AG04450 (cell line): ENCODE measurements at regions not wholly inside any gene's neighbourhood (a gene's known extent, or its start where the extent isn't known, plus 50 kb on each side); places are given as distances from the start of the nearest gene placed in this dataset.

Experiments
- CTCF ChIA-PET: fragments of 300-600, 350-600 bp; formaldehyde crosslinking; extraction: SDS; loops from one replicate; lab custom pipeline; 2022; ENCODE audit warnings: antibody characterized with exemption, inconsistent platforms; lab: Charles Lee
- POLR2A ChIA-PET: fragments of 350-600 bp; formaldehyde crosslinking; extraction: SDS; loops from one replicate; lab custom pipeline; 2021; ENCODE audit warnings: antibody characterized with exemption, inconsistent platforms; lab: Yijun Ruan, JAX
- DNase-seq: peaks from one replicate; pipeline ENCODE4 v3.0.0-alpha.2; 2011; ENCODE audit warnings: low read depth, low spot score
- H3K27ac ChIP-seq: one replicate; pipeline ENCODE4 v1.5.1; 2012; ENCODE audit warnings: low read depth, low read length, control low read depth
- H3K27me3 ChIP-seq: one replicate; pipeline ENCODE4 v1.6.0; 2012; ENCODE audit warnings: low read length; ENCODE audit not compliant: control insufficient read depth, insufficient read depth
- H3K4me3 ChIP-seq: 2 replicates; pipeline ENCODE4 v1.5.1; 2011; ENCODE audit warnings: mild to moderate bottlenecking, low read depth, low read length, control low read depth
- H3K9me3 ChIP-seq: 2 replicates; pipeline ENCODE4 v1.5.1; 2012; ENCODE audit warnings: low read length; ENCODE audit not compliant: control insufficient read depth, insufficient read depth
- TF ChIP-seq, protein P1 (sequence below): IDR thresholded peaks from 2 replicates; pipeline ENCODE4 v1.5.1; 2011; ENCODE audit warnings: low read depth, low read length, control low read depth, inconsistent platforms

GRCh38 chr4:144574509-144574908 lies 71.4 kb upstream of the HHIP start:
- H3K27ac ChIP-seq: no peak overlapping the region
- CTCF ChIA-PET: no interaction called here
- H3K9me3 ChIP-seq: no peaks in the 10 kb centered on the region
- DNase-seq: no peak
- POLR2A ChIA-PET: no interaction called here
- no peaks in the 10 kb centered on the region for H3K27me3 ChIP-seq
- TF ChIP-seq, protein P1, sequence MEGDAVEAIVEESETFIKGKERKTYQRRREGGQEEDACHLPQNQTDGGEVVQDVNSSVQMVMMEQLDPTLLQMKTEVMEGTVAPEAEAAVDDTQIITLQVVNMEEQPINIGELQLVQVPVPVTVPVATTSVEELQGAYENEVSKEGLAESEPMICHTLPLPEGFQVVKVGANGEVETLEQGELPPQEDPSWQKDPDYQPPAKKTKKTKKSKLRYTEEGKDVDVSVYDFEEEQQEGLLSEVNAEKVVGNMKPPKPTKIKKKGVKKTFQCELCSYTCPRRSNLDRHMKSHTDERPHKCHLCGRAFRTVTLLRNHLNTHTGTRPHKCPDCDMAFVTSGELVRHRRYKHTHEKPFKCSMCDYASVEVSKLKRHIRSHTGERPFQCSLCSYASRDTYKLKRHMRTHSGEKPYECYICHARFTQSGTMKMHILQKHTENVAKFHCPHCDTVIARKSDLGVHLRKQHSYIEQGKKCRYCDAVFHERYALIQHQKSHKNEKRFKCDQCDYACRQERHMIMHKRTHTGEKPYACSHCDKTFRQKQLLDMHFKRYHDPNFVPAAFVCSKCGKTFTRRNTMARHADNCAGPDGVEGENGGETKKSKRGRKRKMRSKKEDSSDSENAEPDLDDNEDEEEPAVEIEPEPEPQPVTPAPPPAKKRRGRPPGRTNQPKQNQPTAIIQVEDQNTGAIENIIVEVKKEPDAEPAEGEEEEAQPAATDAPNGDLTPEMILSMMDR: no peak
- no peak overlapping the region for H3K4me3 ChIP-seq

DNA sequence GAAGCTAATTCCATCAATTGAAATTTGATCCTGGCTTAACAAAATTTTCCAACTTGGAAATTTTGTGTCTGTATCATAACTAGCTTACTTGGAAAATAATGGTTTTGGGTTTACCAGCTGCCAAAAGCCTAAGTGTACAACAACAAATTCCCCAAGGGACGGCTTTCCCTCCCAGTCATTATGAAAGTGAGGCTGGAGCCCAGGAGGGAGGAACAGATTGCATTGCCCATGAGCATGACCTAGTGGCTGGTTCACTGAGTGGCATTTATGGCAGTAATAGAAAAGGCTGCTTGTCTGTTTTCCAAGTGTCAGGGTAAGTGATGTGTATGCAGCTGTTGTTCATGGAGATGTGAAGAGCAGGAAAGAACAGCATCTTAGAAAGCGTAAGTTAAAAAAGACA lies 70.8 kb upstream of the HHIP start:
- ChIA-PET POLR2A (no interaction called here), CTCF (interaction anchor here (0.6 kb wide), 1 partner anchor 141 kb away, joined by 3 read pairs; no protein-coding TSS in a partner anchor)
- Histone ChIP-seq H3K27ac (no peak overlapping the region), H3K4me3 (no peak overlapping the region), H3K27me3 (no peaks in the 10 kb centered on the region), H3K9me3 (no peaks in the 10 kb centered on the region)
- DNase-seq: no peak
- TF ChIP-seq, protein P1: no peak

GRCh38 chr4:144578681-144579080 lies 67.3 kb upstream of the HHIP start:
- TF ChIP-seq, protein P1: no peak
- Histone ChIP-seq H3K27ac (no peak overlapping the region), H3K4me3 (no peak overlapping the region), H3K27me3 (no peaks in the 10 kb centered on the region), H3K9me3 (no peaks in the 10 kb centered on the region)
- DNase-seq: no peak
- ChIA-PET POLR2A (no interaction called here), CTCF (no interaction called here)

- ChIA-PET POLR2A (no interaction called here), CTCF (no interaction called here)
- no peak for DNase-seq
- TF ChIP-seq, protein P1: no peak
- Histone ChIP-seq H3K27ac (no peak overlapping the region), H3K4me3 (no peak overlapping the region), H3K9me3 (no peaks in the 10 kb centered on the region), H3K27me3 (no peaks in the 10 kb centered on the region)
Measured at GRCh38 chr4:144579411-144580030, 66.4 kb upstream of the HHIP start.

DNA sequence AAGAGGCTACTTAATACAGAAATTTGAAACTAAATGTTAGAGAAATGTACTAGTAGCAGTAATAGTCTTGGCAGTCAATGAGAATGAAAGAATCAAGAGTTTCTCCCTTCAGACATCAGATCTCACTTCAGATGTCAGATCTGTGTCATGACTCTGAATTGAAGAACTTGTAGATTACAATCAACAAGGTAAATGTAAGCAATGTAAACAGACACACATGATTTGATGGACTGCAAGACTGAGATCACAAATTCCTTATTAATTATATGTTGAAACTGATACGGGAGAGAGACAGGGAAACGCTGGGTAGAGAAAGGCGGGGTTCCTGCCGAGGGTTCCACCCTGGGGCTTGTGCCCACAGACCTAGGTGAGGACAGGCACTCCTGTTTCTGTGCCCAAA lies 65.5 kb upstream of the HHIP start:
- DNase-seq: no peak
- Histone ChIP-seq H3K27me3 (no peaks in the 10 kb centered on the region), H3K27ac (no peak overlapping the region), H3K4me3 (no peak overlapping the region), H3K9me3 (no peaks in the 10 kb centered on the region)
- ChIA-PET POLR2A (no interaction called here), CTCF (no interaction called here)
- TF ChIP-seq, protein P1: no peak
